GM18951 (cell line): ENCODE measurements at regions not wholly inside any gene's neighbourhood (a gene's known extent, or its start where the extent isn't known, plus 50 kb on each side); places are given as distances from the start of the nearest gene placed in this dataset.

Experiments
- POLR2A ChIP-seq: IDR thresholded peaks from 4 replicates; pipeline ENCODE4 v1.6.1; 2011; ENCODE audit warnings: mild to moderate bottlenecking; ENCODE audit not compliant: insufficient read length, insufficient read depth; ENCODE audit errors: extremely low read depth
- in situ Hi-C: fragments of 300-500 bp; cut with MboI; formaldehyde crosslinking; loops from one replicate; pipeline ENCODE4 v1.12.0; 2022; ENCODE audit warnings: low sequenced_read_pairs, mixed read lengths, inconsistent platforms; ENCODE audit not compliant: unreplicated experiment

DNA sequence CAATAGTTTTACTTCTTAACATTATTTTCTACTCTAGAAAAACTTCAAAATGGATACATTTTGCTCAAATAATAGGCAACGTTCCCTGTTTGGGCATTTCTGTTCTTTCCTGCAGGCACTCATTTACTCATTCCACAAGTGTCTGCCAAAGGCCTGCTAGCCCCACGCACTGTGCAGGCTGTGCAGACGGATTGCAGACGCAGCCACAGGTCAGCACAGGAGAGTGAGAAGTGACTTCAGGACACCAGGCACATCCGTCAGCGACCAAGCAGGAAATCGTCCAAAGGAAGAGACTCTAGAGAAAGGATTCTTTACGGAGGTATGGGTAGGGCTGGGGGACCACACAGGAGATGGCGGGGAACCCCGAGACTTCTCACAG is 103.0 kb upstream of the AGAP1 start:
- in situ Hi-C loops: no loop called here
- no peak for TF ChIP-seq POLR2A

DNA sequence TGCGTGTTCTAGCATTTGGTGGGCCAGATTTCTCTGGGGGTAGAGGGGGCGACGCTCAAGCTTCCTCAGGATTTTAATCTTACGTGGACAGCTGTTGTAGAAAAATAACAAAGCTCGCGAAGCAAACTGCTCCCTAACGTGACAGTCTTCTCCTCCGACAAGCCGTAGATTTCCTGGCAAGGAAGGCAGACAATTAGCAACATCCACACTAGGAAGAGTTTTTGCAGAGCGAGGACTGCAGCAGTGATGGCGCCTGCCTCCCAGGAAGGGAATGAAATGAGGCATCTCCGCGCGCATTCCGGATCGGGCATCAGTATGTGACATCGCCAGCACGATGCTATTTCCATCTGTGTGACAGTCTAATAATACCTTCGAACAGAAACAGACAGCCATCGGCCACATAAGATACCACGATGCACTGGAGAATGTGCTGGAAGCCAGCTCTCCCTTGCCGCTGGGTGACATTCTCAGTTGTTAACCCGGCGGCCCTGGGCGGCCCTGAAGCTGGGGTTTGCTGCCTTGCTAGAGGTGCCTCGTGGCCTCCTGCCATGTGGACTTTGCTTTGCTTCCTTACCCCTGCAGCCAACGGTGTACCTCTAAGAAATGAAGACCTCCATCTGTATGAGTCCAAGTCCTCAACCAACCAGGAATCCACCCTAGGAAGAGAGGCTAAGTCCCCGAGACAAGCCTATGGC is 101.8 kb upstream of the AGAP1 start:
- TF ChIP-seq POLR2A: no peak
- in situ Hi-C loops: no loop called here

- in situ Hi-C loops: no loop called here
- no peak for TF ChIP-seq POLR2A
Observed at GRCh38 chr2:235394278-235394828, 99.5 kb upstream of the AGAP1 start.

DNA sequence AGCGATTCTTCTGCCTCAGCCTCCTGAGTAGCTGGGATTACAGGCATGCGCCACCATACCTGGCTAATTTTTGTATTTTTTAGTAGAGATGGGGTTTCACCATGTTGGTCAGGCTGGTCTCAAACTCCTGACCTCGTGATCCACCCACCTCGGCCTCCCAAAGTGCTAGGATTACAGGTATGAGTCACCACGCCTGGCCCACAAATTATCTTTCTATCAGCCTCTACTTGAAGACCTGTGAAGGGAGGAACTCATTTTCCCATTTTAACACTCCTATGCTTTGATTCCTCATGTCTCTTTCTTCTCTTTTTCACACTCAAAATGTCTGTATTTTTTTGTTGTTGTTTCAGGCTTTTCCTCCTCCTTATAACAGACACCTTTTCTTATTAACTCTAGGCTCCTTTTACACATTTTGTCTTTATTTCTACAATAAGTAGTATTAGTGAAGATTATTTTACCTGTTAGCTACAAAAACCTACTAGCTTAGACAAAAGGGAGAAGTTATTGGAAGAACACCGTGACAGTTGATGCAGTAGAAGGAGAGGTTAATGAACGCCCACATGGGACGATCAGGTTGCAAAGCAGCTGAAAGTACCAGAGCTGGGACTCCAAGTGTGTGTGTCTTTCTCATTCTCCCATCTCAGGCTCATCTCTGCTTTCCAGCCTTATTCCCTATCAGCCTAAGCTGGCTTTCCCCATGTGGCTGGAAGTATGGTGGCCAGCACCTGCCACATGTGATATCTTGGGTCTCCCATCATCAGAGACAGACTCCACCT is 97.6 kb upstream of the AGAP1 start:
- in situ Hi-C loops: no loop called here

DNA sequence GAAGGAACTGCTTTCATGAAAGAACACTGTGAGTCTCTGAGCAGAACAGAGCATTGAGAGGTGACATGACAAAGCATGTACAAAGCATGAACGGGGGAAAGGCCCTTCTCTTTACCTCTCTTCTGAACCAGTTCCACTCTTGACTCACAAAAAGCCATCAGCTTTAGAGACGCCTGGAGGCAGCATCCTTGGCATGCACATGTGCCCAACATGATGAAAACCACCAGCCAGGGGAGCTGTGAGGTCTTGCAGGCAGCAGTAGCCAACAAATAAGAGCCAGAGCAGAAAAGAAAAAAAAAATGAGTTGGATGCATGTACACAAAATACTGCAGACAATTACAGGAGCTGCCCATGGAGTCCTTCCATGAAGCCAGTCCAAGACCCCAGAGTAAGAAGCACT is 95.5 kb upstream of the AGAP1 start:
- in situ Hi-C loops: no loop called here
- TF ChIP-seq POLR2A: no peak

More for the DNA sequence above, 97.6 kb upstream of the AGAP1 start:
- no peak for TF ChIP-seq POLR2A

DNA sequence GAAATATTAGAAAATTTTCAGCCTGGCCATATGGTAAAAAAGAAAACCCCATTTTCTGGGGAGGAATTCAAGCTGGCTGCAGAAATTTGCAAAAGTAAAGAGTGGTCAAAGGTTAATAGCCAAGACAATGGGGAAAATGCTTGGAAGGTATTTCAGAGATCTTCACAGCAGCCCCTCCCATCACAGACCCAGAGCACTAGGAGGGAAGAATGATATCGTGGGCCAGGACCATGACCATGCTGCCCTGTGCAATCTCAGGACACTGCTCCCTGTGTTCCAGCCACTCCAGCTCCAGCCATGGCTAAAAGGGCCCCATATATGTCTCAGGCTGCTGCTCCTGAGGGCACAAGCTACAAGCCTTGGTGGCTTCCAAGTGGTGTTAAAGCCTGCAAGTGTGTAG is 93.9 kb upstream of the AGAP1 start:
- in situ Hi-C loops: no loop called here
- TF ChIP-seq POLR2A: no peak

GRCh38 chr2:235402422-235402821 is 91.4 kb upstream of the AGAP1 start:
- in situ Hi-C loops: no loop called here
- TF ChIP-seq POLR2A: no peak

DNA sequence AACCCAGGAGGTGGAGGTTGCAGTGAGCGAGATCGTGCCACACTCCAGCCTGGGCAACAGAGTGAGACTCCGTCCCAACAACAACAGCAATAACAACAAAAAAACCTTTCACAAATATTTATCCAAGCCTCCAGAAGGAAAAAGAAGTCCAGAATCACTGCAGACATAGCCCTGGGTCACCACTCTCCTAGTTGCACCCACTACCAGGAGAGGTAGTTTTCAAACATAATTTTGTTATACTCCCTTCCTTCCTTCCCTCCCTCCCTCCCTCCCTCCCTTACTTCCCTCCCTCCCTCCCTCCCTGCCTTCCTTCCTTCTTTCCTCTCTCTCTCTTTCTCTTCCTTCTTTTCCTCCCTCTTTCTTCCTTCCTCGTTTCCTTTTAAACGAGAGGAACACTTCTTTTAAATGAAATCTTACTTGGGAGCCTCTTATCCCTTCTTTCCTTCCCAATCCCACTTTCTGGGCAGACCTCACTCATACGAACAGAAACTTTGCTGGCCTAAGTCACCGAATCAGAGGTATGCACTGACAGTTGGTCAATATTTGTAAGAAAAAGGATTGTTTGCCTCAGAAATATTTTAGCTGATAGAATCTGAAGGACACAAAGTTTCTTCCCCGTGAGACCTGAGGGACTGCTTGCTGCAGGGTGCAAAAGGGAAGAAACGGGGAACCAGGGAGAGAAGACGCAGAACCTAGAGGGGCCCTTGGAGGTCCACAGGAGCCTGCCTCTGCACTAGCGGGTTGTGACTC is 88.1 kb upstream of the AGAP1 start:
- in situ Hi-C loops: no loop called here
- TF ChIP-seq POLR2A: no peak

- in situ Hi-C loops: no loop called here
Observed at GRCh38 chr2:235406430-235406829, 87.4 kb upstream of the AGAP1 start.

DNA sequence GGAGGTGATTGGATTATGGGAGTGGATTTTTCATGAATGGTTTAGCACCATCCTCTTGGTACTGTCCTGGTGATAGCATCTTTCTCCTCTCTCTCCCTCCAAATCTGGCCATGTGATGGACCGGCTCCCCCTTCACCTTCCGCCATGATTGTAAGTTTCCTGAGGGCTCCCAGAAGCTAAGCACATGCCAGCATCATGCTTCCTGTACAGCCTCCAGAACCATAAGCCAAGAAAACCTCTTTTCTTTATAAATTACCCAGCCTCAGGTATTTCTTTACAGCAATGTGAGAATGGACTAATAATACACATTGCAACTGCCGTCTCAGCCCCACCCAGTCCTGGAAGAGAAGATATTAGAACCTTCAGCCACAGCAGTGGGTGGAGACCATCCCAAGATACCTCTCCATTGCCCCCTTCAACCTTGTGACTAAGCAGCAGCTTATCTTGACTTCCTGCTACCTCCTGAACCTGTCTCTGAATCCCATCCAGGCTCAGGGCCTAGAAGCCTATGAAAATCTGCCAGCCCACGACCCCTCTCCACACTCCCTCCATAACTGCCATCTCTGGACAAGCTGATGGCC is 81.8 kb upstream of the AGAP1 start:
- in situ Hi-C loops: no loop called here
- TF ChIP-seq POLR2A: no peak

More at GRCh38 chr2:235406430-235406829, 87.4 kb upstream of the AGAP1 start:
- TF ChIP-seq POLR2A: no peak

DNA sequence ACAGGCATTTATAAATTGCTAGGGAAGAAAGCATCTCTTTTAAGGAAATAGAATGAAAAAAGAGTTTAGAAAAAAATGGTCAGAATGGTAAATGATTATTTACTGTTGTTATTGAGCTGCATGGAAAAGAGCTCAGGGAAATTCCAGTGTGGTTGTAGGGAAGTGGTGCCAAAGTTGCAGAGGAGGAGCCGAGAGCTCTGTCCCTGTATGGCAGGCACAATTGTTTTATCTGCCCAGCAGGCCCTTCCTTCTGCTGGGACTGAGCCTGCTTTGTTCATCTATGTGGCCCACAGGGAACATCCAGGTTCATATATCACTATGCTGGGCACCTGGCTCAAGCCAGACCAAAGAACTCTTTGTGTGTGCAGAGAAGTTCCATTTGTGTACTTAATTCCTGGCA is 80.8 kb upstream of the AGAP1 start:
- TF ChIP-seq POLR2A: no peak
- in situ Hi-C loops: no loop called here

DNA sequence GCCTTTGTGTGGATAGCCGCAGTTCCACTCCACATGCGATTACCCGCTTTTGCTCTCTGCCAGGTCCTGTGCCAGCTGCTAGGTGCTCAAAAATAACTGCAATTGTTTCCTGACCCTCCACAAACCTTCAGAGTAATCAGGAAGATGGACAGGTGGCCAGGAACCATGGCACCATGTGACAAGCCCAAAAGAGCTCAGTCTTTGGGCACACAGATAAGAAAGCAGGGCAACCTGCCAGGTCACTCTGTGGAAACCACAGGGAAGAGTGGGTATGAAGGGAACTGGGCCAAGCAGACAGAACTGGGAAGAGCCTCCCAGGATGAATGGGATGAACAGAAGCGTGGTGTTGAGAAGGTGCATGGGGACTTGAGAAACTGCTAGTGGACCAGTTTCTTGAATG is 79.4 kb upstream of the AGAP1 start:
- TF ChIP-seq POLR2A: no peak
- in situ Hi-C loops: no loop called here
